ENCODE measurements at regions not wholly inside any gene's neighbourhood (a gene's known extent, or its start where the extent isn't known, plus 50 kb on each side); places are given as distances from the start of the nearest gene placed in this dataset.

GRCh38 chr16:49972280-49972679, 52.7 kb upstream of the CNEP1R1 start:
- no peak for TF ChIP-seq CTCF (conservative IDR thresholded peaks at IDR 0.05; ENCODE audit: low read depth, low read length)
- H3K4me3 ChIP-seq (ENCODE audit: low read length), result no peak overlapping the region
- DNase-seq (ENCODE audit: low read depth), result no peak

GRCh38 chr16:49972961-49973360, 52.1 kb upstream of the CNEP1R1 start:
- no peak for TF ChIP-seq CTCF (conservative IDR thresholded peaks at IDR 0.05; ENCODE audit: low read depth, low read length)
- no peak overlapping the region for H3K4me3 ChIP-seq (ENCODE audit: low read length)
- DNase-seq (ENCODE audit: low read depth), result no peak

Data from retinal pigment epithelial cell (primary cell).